Esophagus muscularis mucosa (tissue), 3 donors: ENCODE measurements at regions not wholly inside any gene's neighbourhood (a gene's known extent, or its start where the extent isn't known, plus 50 kb on each side); places are given as distances from the start of the nearest gene placed in this dataset.

Experiments
- POLR2AphosphoS5 ChIP-seq, 2 donors: sonication (generic); formaldehyde crosslinking; IDR thresholded peaks; one replicate each; pipeline ENCODE4 v1.6.1; 2017; ENCODE audit warnings: antibody characterized with exemption in 2 of 2
- TF ChIP-seq, protein P1 (sequence below), 3 experiments: fragments of 200-600 bp in 2 of 3; fragments of 450-650 bp in 1 of 3; sonication (generic) in 2 of 3; IDR thresholded peaks; one replicate each; pipeline ENCODE4 v1.5.1; 2017 to 2019; ENCODE audit warnings: antibody characterized with exemption in 3 of 3, mild to moderate bottlenecking in 2 of 3, moderate library complexity in 1 of 3

DNA sequence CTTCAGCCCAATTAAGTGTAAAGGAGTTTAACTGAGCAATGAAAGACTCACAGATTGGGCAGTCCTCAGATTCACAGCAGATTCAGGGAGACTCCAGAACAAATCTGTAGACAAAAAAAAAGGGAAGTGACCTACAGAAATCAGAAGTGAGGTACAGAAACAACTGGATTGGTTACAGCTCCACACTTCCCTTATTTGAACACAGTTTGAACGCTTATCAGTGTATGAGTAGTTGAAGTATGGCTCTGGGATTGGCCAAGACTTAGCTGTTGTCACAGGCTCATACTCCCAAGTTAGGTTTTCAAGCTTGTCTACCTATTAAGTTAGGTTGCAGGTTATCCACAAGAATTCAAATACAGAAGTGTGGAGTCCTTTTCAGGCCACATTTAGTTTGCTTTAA is 112.4 kb upstream of the ELOVL6 start:
- no peak for TF ChIP-seq POLR2AphosphoS5 (IDR thresholded peaks at IDR 0.05)
- TF ChIP-seq, protein P1, sequence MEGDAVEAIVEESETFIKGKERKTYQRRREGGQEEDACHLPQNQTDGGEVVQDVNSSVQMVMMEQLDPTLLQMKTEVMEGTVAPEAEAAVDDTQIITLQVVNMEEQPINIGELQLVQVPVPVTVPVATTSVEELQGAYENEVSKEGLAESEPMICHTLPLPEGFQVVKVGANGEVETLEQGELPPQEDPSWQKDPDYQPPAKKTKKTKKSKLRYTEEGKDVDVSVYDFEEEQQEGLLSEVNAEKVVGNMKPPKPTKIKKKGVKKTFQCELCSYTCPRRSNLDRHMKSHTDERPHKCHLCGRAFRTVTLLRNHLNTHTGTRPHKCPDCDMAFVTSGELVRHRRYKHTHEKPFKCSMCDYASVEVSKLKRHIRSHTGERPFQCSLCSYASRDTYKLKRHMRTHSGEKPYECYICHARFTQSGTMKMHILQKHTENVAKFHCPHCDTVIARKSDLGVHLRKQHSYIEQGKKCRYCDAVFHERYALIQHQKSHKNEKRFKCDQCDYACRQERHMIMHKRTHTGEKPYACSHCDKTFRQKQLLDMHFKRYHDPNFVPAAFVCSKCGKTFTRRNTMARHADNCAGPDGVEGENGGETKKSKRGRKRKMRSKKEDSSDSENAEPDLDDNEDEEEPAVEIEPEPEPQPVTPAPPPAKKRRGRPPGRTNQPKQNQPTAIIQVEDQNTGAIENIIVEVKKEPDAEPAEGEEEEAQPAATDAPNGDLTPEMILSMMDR (IDR thresholded peaks at IDR 0.05): no peak
